Astrocyte of the hippocampus (primary cell): ENCODE measurements at regions not wholly inside any gene's neighbourhood (a gene's known extent, or its start where the extent isn't known, plus 50 kb on each side); places are given as distances from the start of the nearest gene placed in this dataset.

Experiments
- DNase-seq: peaks from one replicate; pipeline ENCODE4 v3.0.0; 2011; ENCODE audit warnings: low read depth, low spot score

GRCh38 chr13:78784014-78784750 is 125.2 kb upstream of the OBI1 start:
- DNase-seq = no peak

DNA sequence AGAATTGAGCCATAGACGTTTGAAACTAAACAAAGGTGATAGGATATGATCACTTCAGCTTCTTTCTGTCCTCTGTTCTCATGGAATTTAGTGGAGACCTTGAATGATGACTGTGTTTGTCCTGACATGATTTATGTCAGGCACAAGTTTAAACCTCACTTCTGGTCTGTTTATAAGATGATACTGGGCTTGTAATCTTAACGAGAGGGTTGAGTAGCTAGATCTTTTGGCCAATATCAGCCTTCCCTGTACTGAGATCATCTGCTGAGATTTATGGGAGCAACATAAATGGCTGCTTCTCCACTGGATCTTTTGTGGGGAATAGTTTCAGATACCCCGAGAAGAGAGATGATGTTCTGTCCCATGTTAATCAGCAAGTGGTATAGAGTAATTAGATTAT is 121.8 kb upstream of the OBI1 start:
- no peak for DNase-seq

DNA sequence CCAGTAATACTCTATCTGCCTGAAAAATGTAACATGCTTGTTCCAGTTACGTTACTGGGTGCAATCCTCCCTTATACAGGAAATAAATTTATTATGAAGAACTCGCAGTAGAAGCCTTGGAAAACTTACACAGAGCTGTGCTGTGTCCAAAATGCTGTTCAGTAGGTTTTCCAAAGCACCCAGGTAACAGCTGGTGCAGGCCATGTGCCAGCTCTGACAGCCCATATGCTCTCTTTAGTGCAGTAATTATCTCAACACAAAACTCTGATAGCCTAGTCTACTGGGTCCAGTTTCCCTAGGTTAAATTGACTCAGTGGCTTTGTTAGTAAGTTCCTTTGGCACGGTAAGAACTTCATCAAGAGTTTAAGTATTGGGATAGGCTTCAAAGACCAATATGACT is 120.7 kb upstream of the OBI1 start:
- no peak for DNase-seq

GRCh38 chr13:78777976-78778375 is 119.0 kb upstream of the OBI1 start:
- no peak for DNase-seq

GRCh38 chr13:78777396-78777795 is 118.4 kb upstream of the OBI1 start:
- no peak for DNase-seq

GRCh38 chr13:78772933-78773332 is 114.0 kb upstream of the OBI1 start:
- DNase-seq = no peak

GRCh38 chr13:78770601-78771000 is 111.6 kb upstream of the OBI1 start:
- DNase-seq = no peak

- DNase-seq = no peak
Measured at GRCh38 chr13:78768950-78769349, 110.0 kb upstream of the OBI1 start.

GRCh38 chr13:78764665-78765064 is 105.7 kb upstream of the OBI1 start:
- DNase-seq = no peak

DNA sequence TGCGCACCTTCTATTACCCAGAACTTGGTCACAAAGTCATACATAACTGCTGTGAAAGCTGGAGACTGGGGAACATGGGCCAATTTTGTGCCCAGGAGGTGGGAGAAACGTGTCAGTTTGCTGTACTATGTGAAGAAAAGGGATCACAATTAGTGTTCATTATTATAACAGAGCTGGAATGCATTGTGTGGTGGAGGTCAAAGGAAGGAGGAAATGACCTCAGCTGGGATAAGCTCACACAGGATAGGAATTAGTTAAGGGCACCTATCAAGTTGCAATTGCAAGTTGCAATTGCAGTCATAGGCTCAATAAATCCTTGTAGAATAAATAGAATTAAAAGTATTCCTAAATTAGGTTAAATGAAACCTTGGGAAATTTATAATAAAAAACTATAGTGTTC is 103.9 kb upstream of the OBI1 start:
- DNase-seq = no peak

- DNase-seq = no peak
Measured at GRCh38 chr13:78759704-78760103, 100.7 kb upstream of the OBI1 start.

- DNase-seq = no peak
Measured at GRCh38 chr13:78758549-78758948, 99.6 kb upstream of the OBI1 start.

DNA sequence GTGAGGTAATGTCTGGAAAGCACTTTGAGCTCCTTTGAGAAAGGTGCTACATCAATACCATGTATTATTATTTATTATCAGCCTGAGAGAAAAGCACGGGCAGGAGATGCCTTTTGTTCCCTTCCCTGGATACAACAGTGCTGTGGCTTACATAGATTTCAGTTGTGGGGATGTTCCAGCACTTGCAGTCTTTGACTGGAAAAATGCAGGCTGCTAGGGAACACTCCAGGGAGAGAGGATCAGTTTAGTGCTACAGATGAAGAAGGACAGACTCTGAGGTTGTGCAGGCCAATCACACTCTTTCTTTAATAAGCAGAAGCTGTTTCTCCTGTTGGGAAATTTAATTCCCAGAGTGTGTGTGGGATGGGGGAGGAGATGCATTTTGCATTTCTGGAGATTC is 94.5 kb upstream of the OBI1 start:
- no peak for DNase-seq

GRCh38 chr13:78750735-78751134 is 91.8 kb upstream of the OBI1 start:
- no peak for DNase-seq

- DNase-seq = no peak
Measured at GRCh38 chr13:78743973-78744372, 85.0 kb upstream of the OBI1 start.

GRCh38 chr13:78742659-78743058 is 83.7 kb upstream of the OBI1 start:
- DNase-seq = no peak

GRCh38 chr13:78736142-78736541 is 77.2 kb upstream of the OBI1 start:
- no peak for DNase-seq

- no peak for DNase-seq
Measured at GRCh38 chr13:78732445-78733017, 73.6 kb upstream of the OBI1 start.

DNA sequence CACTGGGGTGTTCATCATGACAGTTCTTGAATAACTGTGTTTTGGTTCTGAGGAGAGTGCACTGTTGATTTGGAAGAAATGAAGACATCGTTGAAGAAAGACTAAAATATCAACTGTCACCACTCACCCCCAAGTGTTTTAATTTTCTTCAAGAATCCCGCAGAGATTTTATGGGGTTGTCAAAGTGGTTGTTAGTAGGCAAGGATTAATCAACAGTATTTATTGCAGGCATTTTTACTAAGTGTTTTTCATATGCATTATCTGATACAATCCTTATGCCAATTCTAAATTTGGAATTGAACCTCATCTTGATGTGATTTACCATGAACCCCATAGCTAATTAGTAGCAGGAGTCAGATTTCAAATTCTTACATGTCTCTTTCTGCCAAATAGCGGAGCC is 63.7 kb upstream of the OBI1 start:
- DNase-seq = no peak

- no peak for DNase-seq
Measured at GRCh38 chr13:78719367-78719766, 60.4 kb upstream of the OBI1 start.

DNA sequence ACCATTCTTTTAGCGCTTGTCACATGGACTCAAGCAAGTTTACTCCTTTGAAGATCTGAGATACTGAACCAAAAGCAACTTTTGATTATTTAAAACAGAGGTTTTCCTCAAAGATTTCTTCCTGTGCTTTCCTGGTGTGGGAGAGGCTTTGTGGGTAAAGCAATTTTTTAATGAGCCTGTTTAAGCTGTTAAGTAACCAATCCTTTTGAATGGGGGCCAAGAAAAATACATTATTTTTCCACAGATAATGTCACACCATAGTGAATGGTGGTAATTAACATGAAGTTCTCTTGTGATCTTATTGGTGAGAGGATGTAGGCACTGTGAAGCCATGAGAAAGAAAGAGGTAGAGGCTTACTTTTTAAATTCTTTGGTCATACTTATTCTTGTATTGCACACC is 55.8 kb upstream of the OBI1 start:
- peak; percentile 17 for DNase-seq

DNA sequence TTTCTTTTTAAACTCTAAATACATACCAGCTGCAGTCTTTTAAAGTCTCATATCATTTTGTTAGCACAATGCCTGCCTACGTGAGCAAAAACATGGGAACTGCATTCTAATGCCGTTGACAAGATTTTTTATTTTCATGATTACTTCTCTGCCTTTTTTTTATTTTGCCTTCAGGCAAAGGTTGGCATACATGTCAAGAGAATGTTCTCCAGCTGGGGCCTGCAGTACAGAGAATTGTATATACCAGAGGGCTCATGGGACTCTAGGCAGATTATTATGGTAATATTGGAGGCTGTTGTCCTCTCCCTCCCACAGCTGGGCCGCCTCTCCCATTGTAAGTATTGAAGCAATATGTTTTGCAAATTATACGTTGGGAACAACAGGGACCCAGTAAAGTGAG is 53.9 kb upstream of the OBI1 start:
- DNase-seq = no peak

GRCh38 chr13:78709028-78709427 is 50.1 kb upstream of the OBI1 start:
- no peak for DNase-seq
